ENCODE measurements at regions not wholly inside any gene's neighbourhood (a gene's known extent, or its start where the extent isn't known, plus 50 kb on each side); places are given as distances from the start of the nearest gene placed in this dataset.
"Not testable (repeated sequence)": the region's sequence is repeated elsewhere in the genome, so short reads cannot be mapped to it uniquely, and the experiment has no call there.

GRCh38 chr1:74946388-74946787, 187.8 kb upstream of the LHX8 start:
- no peak for DNase-seq

GRCh38 chr1:74949348-74949747, 184.8 kb upstream of the LHX8 start:
- not testable (repeated sequence) for DNase-seq

GRCh38 chr1:74951981-74952380, 182.2 kb upstream of the LHX8 start:
- DNase-seq = not testable (repeated sequence)

GRCh38 chr1:74952786-74953185, 181.4 kb upstream of the LHX8 start:
- no peak for DNase-seq

GRCh38 chr1:74953622-74954021, 180.6 kb upstream of the LHX8 start:
- DNase-seq = no peak

GRCh38 chr1:74963120-74963519, 171.1 kb upstream of the LHX8 start:
- DNase-seq = no peak

GRCh38 chr1:74964508-74965102, 169.6 kb upstream of the LHX8 start:
- DNase-seq = peak; percentile 96

- DNase-seq = no peak
Measured at GRCh38 chr1:74969566-74970135, 164.5 kb upstream of the LHX8 start.

- DNase-seq = no peak
Measured at GRCh38 chr1:74971982-74972381, 162.2 kb upstream of the LHX8 start.

- no peak for DNase-seq
Measured at GRCh38 chr1:74976491-74976890, 157.7 kb upstream of the LHX8 start.

GRCh38 chr1:74992448-74992847, 141.7 kb upstream of the LHX8 start:
- not testable (repeated sequence) for DNase-seq

- peak; percentile 33 for DNase-seq
Measured at GRCh38 chr1:74995821-74996220, 138.4 kb upstream of the LHX8 start.

- DNase-seq = no peak
Measured at GRCh38 chr1:75010547-75010946, 123.6 kb upstream of the LHX8 start.

GRCh38 chr1:75014250-75014649, 119.9 kb upstream of the LHX8 start:
- no peak for DNase-seq

GRCh38 chr1:75023005-75023404, 111.2 kb upstream of the LHX8 start:
- no peak for DNase-seq

GRCh38 chr1:75034376-75034775, 99.8 kb upstream of the LHX8 start:
- no peak for DNase-seq

GRCh38 chr1:75035536-75035935, 98.7 kb upstream of the LHX8 start:
- DNase-seq = no peak

GRCh38 chr1:75053207-75053606, 81.0 kb upstream of the LHX8 start:
- peak; percentile 2 for DNase-seq

GRCh38 chr1:75058424-75058823, 75.8 kb upstream of the LHX8 start:
- DNase-seq = no peak

- no peak for DNase-seq
Measured at GRCh38 chr1:75062111-75062510, 72.1 kb upstream of the LHX8 start.

- no peak for DNase-seq
Measured at GRCh38 chr1:75067975-75068374, 66.2 kb upstream of the LHX8 start.

- peak; percentile 68 for DNase-seq
Measured at GRCh38 chr1:75074831-75075395, 59.3 kb upstream of the LHX8 start.

- no peak for DNase-seq
Measured at GRCh38 chr1:75079538-75080290, 54.5 kb upstream of the LHX8 start.

GRCh38 chr1:75083223-75083622, 51.0 kb upstream of the LHX8 start:
- no peak for DNase-seq
